Retinal pigment epithelial cell (primary cell): ENCODE measurements at regions not wholly inside any gene's neighbourhood (a gene's known extent, or its start where the extent isn't known, plus 50 kb on each side); places are given as distances from the start of the nearest gene placed in this dataset.

Experiments
- DNase-seq: peaks from one replicate; pipeline ENCODE4 v3.0.0-alpha.2; 2010; ENCODE audit warnings: low read depth
- H3K4me3 ChIP-seq: 2 replicates; pipeline ENCODE4 v1.5.1; 2011; ENCODE audit warnings: mild to moderate bottlenecking, low read length, control low read depth, moderate library complexity
- CTCF ChIP-seq: conservative IDR thresholded peaks from 2 replicates; pipeline ENCODE4 v1.5.1; 2011; ENCODE audit warnings: low read depth, low read length, control low read depth, inconsistent platforms

DNA sequence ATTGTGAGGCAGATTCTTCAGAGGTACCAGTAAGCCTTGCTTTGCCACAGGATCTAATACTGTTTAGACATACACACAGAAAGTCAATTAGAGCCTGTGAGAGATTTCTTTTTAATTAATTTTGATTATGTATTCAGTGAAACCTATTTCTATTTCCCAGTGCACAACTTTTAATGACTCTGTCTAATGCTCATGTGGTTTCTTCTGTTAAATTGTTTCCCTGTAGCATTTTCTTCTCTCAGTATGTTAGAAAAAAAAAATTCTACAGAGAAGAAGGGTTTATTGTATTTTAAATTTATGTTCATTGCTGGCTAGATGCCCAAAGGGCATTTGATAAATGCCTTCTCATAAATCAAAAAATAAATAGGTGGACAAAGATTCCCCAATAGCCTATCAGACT lies 293.7 kb downstream of the C6orf118 start:
- DNase-seq, result no peak
- H3K4me3 ChIP-seq, result no peak overlapping the region
- TF ChIP-seq CTCF, result no peak

DNA sequence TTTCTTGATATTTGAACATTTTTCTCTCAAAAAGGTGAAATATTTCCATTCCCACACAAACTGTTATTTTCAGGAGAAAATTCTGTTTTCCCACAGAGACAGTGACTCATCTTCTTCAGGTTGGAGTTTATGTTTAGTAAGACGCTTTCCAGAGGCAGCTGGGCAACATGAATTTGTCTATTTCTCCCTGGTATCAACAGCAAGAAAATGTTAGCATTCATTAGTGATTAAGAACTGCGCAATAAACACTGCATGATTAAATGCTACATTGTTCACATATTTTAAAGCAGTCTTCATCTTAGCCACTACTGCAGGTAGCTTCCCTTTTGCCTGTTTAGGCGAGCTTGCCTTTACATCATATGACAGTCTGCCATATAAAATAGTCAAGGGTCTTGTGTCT lies 295.7 kb downstream of the C6orf118 start:
- TF ChIP-seq CTCF, result no peak
- no peak for DNase-seq
- no peak overlapping the region for H3K4me3 ChIP-seq

DNA sequence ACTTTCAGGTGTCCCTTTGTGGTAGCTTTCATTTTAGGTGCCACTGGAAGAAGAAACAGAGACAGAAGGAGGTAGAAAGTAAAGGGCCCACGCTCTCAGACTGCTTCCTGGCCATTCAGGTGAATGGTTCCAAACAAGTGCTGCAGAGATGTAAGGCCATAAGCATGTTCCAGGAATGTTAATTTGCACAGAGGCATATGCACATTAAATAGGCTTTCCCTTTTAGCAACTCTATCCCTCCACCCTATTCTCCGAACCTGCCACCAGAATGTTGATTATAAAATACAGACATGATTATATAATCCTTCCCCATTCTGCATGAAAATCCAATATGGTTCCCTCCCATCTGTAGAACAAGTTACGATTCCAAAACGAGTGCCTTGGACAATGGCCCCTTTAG lies 297.2 kb downstream of the C6orf118 start:
- no peak overlapping the region for H3K4me3 ChIP-seq
- TF ChIP-seq CTCF, result no peak
- DNase-seq, result no peak

DNA sequence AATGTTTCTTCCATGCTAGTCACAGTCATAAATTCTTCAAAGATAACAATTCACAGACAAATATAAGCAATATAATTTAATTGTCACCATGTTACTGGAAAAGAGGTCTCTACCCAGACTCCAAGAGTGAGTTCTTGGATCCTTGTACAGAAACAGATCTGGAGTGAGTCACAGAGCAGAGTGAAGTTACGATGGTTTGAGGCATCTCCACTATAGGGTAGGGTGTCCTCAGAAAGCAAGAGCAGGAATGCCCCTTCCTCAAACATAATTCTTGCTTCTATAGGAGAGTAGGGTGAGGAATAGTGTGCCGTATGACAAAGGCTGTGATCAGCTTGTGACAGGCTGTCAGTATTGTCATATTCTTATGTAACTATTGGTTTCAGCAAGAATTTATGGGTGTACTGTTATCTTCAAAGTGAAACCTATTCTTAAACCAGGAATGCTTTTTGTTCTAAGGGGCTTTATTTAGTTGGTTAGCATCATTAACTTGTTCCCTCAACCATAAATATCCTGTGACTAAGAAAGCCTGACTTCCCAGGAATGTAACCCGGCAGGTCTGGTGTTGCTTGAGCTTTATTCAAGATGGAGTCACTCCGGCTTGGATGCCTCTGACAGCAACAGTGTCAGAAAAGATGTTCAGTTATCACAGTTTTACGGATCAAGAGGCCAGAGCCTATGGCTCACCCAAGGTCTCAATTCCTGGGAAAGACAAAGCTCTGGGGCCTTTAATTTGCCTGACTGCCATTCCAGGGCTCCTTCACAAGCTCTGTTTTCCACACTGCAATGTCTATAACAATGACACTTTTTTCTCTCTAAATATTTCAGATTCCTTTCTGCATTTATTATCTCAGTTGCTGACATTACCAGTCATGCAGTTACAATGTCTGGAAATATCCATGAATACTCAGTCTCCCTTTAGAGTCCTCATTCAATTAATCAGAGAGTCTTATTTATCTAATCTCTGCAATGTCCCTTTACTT lies 298.6 kb downstream of the C6orf118 start:
- H3K4me3 ChIP-seq, result no peak overlapping the region
- TF ChIP-seq CTCF, result no peak
- DNase-seq, result peak; percentile 52

- TF ChIP-seq CTCF, result no peak
- DNase-seq, result no peak
- no peak overlapping the region for H3K4me3 ChIP-seq
These were observed 300.4 kb downstream of the C6orf118 start for GRCh38 chr6:165008971-165009370.

GRCh38 chr6:165002866-165003265 lies 306.5 kb downstream of the C6orf118 start:
- no peak for DNase-seq
- TF ChIP-seq CTCF, result no peak
- H3K4me3 ChIP-seq, result no peak overlapping the region

DNA sequence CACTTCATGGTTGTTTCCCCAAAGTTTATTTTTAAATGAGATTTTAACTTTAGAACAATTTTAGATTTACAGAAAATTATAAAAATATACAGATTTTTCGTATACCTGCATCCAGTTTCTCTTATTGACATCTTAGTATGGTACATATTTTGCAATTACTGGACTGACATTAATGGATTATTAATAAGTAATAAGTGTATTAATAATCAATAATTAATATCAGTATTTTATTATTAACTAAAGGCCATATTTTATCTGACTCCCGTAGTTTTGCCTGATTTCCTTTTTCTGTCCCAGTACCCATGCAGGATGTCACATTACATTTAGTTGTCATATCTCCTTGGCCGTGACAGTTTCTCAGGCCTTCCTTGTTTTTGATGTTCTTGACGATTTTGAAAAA lies 307.0 kb downstream of the C6orf118 start:
- TF ChIP-seq CTCF, result no peak
- H3K4me3 ChIP-seq, result no peak overlapping the region
- DNase-seq, result no peak
